22Rv1 (cell line): ENCODE measurements at regions not wholly inside any gene's neighbourhood (a gene's known extent, or its start where the extent isn't known, plus 50 kb on each side); places are given as distances from the start of the nearest gene placed in this dataset.

Experiments
- H3K27ac ChIP-seq: fragments of 450-650 bp; 2 replicates; pipeline ENCODE4 v1.5.1; 2017
- CTCF ChIP-seq: fragments of 450-650 bp; IDR thresholded peaks from 2 replicates; pipeline ENCODE4 v1.5.1; 2017; ENCODE audit warnings: mild to moderate bottlenecking
- ZFX ChIP-seq: fragments of 450-650 bp; IDR thresholded peaks from 2 replicates; pipeline ENCODE4 v1.6.1; 2017; ENCODE audit warnings: antibody characterized with exemption, borderline replicate concordance

GRCh38 chr2:107775791-107776190 is 50.9 kb upstream of the RGPD4 start:
- TF ChIP-seq CTCF (no peak), ZFX (no peak)
- H3K27ac ChIP-seq = no peak overlapping the region

GRCh38 chr2:107776362-107776761 is 50.3 kb upstream of the RGPD4 start:
- no peak overlapping the region for H3K27ac ChIP-seq
- TF ChIP-seq ZFX (no peak), CTCF (no peak)
